ENCODE measurements at regions not wholly inside any gene's neighbourhood (a gene's known extent, or its start where the extent isn't known, plus 50 kb on each side); places are given as distances from the start of the nearest gene placed in this dataset.

GRCh38 chr18:56217406-56217805 is 421.0 kb downstream of the TXNL1 start:
- TF ChIP-seq CTCF (IDR thresholded peaks at IDR 0.05) = no peak
- TF ChIP-seq POLR2A (IDR thresholded peaks at IDR 0.05) = no peak
